ENCODE measurements at regions not wholly inside any gene's neighbourhood (a gene's known extent, or its start where the extent isn't known, plus 50 kb on each side); places are given as distances from the start of the nearest gene placed in this dataset.
"Not testable (repeated sequence)": the region's sequence is repeated elsewhere in the genome, so short reads cannot be mapped to it uniquely, and the experiment has no call there.

DNA sequence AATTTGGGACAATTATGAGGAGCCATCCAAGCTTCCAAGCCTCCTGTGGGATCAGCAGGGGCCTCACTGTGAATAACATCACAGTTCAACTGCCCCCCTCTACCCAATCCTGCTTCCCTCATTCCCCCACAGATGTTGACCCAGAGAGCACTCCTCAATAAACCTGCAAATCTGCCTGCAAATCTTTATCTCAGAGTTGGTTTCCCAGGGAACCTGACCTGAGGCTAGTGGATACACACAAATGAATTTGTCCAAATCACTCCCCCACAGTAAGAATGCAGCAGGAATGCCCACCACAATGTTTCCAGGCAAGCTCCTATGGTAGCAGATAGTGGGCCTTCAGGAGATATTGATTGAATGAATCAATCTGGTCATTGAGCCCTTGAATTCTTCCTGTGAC is 56.4 kb upstream of the HIVEP3 start:
- no peak overlapping the region for H3K18ac ChIP-seq (ENCODE audit: insufficient read length, low read depth, low read length)
- H3K56ac ChIP-seq (ENCODE audit: insufficient read length, low read depth, low read length) = no peak overlapping the region
- H4K5ac ChIP-seq (ENCODE audit: insufficient read length, low read depth, low read length) = no peak overlapping the region
- H3K4me3 Mint-ChIP-seq = no peak overlapping the region
- no peak overlapping the region for H2BK120ac ChIP-seq (ENCODE audit: low read depth, low read length, poor library complexity, severe bottlenecking)
- H3K27ac Mint-ChIP-seq = no peak overlapping the region
- TF ChIP-seq, protein P1, sequence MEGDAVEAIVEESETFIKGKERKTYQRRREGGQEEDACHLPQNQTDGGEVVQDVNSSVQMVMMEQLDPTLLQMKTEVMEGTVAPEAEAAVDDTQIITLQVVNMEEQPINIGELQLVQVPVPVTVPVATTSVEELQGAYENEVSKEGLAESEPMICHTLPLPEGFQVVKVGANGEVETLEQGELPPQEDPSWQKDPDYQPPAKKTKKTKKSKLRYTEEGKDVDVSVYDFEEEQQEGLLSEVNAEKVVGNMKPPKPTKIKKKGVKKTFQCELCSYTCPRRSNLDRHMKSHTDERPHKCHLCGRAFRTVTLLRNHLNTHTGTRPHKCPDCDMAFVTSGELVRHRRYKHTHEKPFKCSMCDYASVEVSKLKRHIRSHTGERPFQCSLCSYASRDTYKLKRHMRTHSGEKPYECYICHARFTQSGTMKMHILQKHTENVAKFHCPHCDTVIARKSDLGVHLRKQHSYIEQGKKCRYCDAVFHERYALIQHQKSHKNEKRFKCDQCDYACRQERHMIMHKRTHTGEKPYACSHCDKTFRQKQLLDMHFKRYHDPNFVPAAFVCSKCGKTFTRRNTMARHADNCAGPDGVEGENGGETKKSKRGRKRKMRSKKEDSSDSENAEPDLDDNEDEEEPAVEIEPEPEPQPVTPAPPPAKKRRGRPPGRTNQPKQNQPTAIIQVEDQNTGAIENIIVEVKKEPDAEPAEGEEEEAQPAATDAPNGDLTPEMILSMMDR (conservative IDR thresholded peaks at IDR 0.05) = no peak
- H3K4me1 ChIP-seq (ENCODE audit: insufficient read depth, low read length) = no peaks in the 10 kb centered on the region
- H3K27me3 ChIP-seq (ENCODE audit: insufficient read depth, low read length) = no peaks in the 10 kb centered on the region
- no peak overlapping the region for H3T11ph ChIP-seq (ENCODE audit: low read length)
- H3K14ac ChIP-seq (ENCODE audit: insufficient read depth, low read length) = no peak overlapping the region
- H3K4me2 ChIP-seq (ENCODE audit: insufficient read depth, insufficient read length, low read length) = no peak overlapping the region
- no peak overlapping the region for H2AK5ac ChIP-seq (ENCODE audit: insufficient read length, low read length)
- H4K8ac ChIP-seq (replicated peaks; ENCODE audit: insufficient read length, low read depth, low read length) = no peak overlapping the region
- no peaks in the 10 kb centered on the region for H3K79me1 ChIP-seq (ENCODE audit: insufficient read depth, low read depth, low read length, poor library complexity, severe bottlenecking)
- no peaks in the 10 kb centered on the region for H4K20me1 ChIP-seq (ENCODE audit: control insufficient read depth, insufficient read depth, insufficient read length)
- H2BK20ac ChIP-seq (ENCODE audit: low read depth, low read length, poor library complexity, severe bottlenecking) = no peak overlapping the region
- no peaks in the 10 kb centered on the region for H3K79me2 ChIP-seq (ENCODE audit: insufficient read depth, low read length)
- no peak for DNase-seq
- H3K4ac ChIP-seq (ENCODE audit: low read depth, low read length) = no peak overlapping the region
- no peaks in the 10 kb centered on the region for H3K9me3 Mint-ChIP-seq
- no peak overlapping the region for H2AFZ ChIP-seq (ENCODE audit: low read length)
- H3K9ac ChIP-seq (ENCODE audit: extremely low read depth, insufficient read length, low read length) = no peak overlapping the region
- no peaks in the 10 kb centered on the region for H3K23me2 ChIP-seq (ENCODE audit: insufficient read length, low read depth, low read length, poor library complexity, severe bottlenecking)
- H2BK15ac ChIP-seq (ENCODE audit: low read depth, low read length) = no peak overlapping the region
- no peak overlapping the region for H2BK5ac ChIP-seq (ENCODE audit: insufficient read length, low read length)
- H2BK12ac ChIP-seq (ENCODE audit: insufficient read length, low read depth, low read length) = no peak overlapping the region
- no peaks in the 10 kb centered on the region; the same call in 1 of the 2 replicates for H3K27me3 Mint-ChIP-seq (ENCODE audit: low read depth)
- H3K4me1 Mint-ChIP-seq = 0 out of 4 replicates have a peak, but pooled peaks cover 3% of the 10 kb centered on the region in 2 experiments
- no peaks in the 10 kb centered on the region for H3K9me3 ChIP-seq (ENCODE audit: control insufficient read depth, low read depth, low read length)
- H4K91ac ChIP-seq (ENCODE audit: insufficient read length, low read depth, low read length) = no peak overlapping the region
- H3K36me3 Mint-ChIP-seq (ENCODE audit: insufficient read depth in 1 of 3, low read depth in 3 of 3) = no peaks in the 10 kb centered on the region
- H3K23ac ChIP-seq (ENCODE audit: insufficient read length, low read depth, low read length) = no peak overlapping the region
- H3K27ac ChIP-seq (ENCODE audit: insufficient read length, low read depth, low read length) = no peak overlapping the region

DNA sequence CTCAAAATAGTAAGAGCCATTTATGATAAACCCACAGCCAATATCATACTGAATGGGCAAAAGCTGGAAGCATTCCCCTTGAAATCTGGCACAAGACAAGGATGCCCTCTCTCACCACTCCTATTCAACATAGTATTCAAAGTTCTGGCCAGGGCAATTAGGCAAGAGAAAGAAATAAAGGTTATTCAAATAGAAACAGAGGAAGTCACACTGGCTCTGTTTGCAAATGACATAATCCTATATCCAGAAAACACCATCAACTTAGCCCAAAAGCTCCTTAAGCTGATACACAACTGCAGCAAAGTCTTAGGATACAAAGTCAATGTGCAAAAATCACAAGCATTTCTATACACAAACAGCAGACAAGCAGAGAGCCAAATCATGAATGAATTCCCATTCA is 49.8 kb upstream of the HIVEP3 start:
- H3K27me3 Mint-ChIP-seq (ENCODE audit: low read depth); H3K4me1 ChIP-seq (ENCODE audit: insufficient read depth, low read length); H4K8ac ChIP-seq (replicated peaks; ENCODE audit: insufficient read length, low read depth, low read length); H3K36me3 Mint-ChIP-seq (ENCODE audit: insufficient read depth in 1 of 3, low read depth in 3 of 3); H3K27ac Mint-ChIP-seq; H3K56ac ChIP-seq (ENCODE audit: insufficient read length, low read depth, low read length); H3K27ac ChIP-seq (ENCODE audit: insufficient read length, low read depth, low read length); H2BK15ac ChIP-seq (ENCODE audit: low read depth, low read length); H4K20me1 ChIP-seq (ENCODE audit: control insufficient read depth, insufficient read depth, insufficient read length); H3K18ac ChIP-seq (ENCODE audit: insufficient read length, low read depth, low read length); H2AFZ ChIP-seq (ENCODE audit: low read length); H3K23ac ChIP-seq (ENCODE audit: insufficient read length, low read depth, low read length); H2BK20ac ChIP-seq (ENCODE audit: low read depth, low read length, poor library complexity, severe bottlenecking); H3K4me3 Mint-ChIP-seq; H2BK5ac ChIP-seq (ENCODE audit: insufficient read length, low read length); H3K9ac ChIP-seq (ENCODE audit: extremely low read depth, insufficient read length, low read length); H3T11ph ChIP-seq (ENCODE audit: low read length); H3K27me3 ChIP-seq (ENCODE audit: insufficient read depth, low read length); H3K4me2 ChIP-seq (ENCODE audit: insufficient read depth, insufficient read length, low read length); H3K23me2 ChIP-seq (ENCODE audit: insufficient read length, low read depth, low read length, poor library complexity, severe bottlenecking); H3K79me1 ChIP-seq (ENCODE audit: insufficient read depth, low read depth, low read length, poor library complexity, severe bottlenecking); H2BK12ac ChIP-seq (ENCODE audit: insufficient read length, low read depth, low read length); H3K4ac ChIP-seq (ENCODE audit: low read depth, low read length); H2BK120ac ChIP-seq (ENCODE audit: low read depth, low read length, poor library complexity, severe bottlenecking); H2AK5ac ChIP-seq (ENCODE audit: insufficient read length, low read length); H3K9me3 ChIP-seq (ENCODE audit: control insufficient read depth, low read depth, low read length); DNase-seq; H3K14ac ChIP-seq (ENCODE audit: insufficient read depth, low read length); H3K79me2 ChIP-seq (ENCODE audit: insufficient read depth, low read length); H4K91ac ChIP-seq (ENCODE audit: insufficient read length, low read depth, low read length); H4K5ac ChIP-seq (ENCODE audit: insufficient read length, low read depth, low read length): not testable (repeated sequence)
- H3K9me3 Mint-ChIP-seq = peaks cover 4 to 28% of the 10 kb centered on the region in 2 experiments
- H3K4me1 Mint-ChIP-seq = peaks cover 7 to 12% of the 10 kb centered on the region in 2 experiments; a peak in 3 of 4 replicates

Measured in H9 (cell line).